Stimulated activated CD4-positive, alpha-beta T cell treated with anti-CD3 and anti-CD28 coated beads, TNF-alpha, amount 100 ng/mL, for 24 hours (primary cell): ENCODE measurements at regions not wholly inside any gene's neighbourhood (a gene's known extent, or its start where the extent isn't known, plus 50 kb on each side); places are given as distances from the start of the nearest gene placed in this dataset.
A peak's percentile ranks its signal among the peaks of the same experiment; 100 is the strongest.

Experiments used
- DNase-seq, 3 experiments: peaks; one replicate each; pipeline ENCODE4 v3.0.0-alpha.2; 2020; ENCODE audit warnings: low read depth in 3 of 3

DNA sequence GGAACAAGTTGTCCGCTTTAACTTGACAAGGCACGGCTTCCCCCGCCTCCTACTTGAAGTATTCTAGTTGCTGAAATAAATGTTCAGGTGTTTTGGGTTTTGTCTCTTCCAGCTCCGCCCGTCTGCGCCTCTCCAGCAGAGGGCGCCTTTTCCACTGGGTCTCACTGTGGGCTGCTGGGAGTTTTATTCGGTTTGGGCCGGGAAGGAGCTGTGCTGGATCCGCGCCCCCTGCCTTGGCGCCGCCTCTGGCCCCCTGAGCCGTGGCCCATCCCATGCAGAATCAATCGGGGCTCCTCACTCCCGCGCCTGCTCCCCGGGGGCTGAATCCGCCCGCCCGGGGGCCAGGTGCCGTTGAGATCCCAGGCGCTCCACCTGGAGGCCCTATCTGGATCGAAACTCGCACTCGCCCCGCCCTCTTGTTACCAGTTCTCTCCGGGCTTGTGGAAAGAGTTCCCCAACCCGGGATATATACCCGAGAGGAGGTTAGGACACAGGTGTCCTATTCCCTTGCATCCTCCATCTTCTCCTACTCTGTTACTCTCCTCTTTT is 51.0 kb upstream of the TCF21 start:
- DNase-seq, result peak; percentile 19 to 59 (median 28)
